ENCODE measurements at regions not wholly inside any gene's neighbourhood (a gene's known extent, or its start where the extent isn't known, plus 50 kb on each side); places are given as distances from the start of the nearest gene placed in this dataset.

DNA sequence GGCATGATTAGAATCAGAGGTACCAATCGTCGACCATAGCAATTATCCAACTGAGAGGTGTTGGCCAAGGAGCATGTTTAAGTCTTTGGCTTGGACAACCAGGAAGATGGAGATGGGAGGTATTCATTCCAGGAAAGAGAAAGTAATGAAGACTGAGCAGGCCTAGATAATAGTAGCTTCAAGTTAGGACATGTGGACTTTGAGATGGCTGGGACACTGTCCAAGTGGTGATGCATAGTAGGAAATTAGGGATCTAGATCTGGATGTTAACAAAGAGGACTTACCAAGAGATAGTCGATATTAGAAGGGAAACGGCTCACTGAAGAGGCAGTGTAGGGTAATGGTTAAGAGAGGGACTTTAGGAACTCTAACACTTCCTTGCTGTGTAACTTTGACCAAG, 266.7 kb downstream of the FAM76B start:
- H3K36me3 ChIP-seq = no peaks in the 10 kb centered on the region
- no peaks in the 10 kb centered on the region for H3K9me3 ChIP-seq
- 29% methylated on average over 4 of the region's 4 CpGs for WGBS
- TF ChIP-seq POLR2AphosphoS5 (IDR thresholded peaks at IDR 0.05) = no peak
- no peak for TF ChIP-seq POLR2A (IDR thresholded peaks at IDR 0.05)
- no peak for TF ChIP-seq CTCF (IDR thresholded peaks at IDR 0.05)
- TF ChIP-seq EP300 (IDR thresholded peaks at IDR 0.05) = no peak
- no peak overlapping the region for H3K27ac ChIP-seq
- DNase-seq (ENCODE audit: low spot score in 2 of 2) = no peak
- H3K27me3 ChIP-seq = no peaks in the 10 kb centered on the region
- no peak overlapping the region for H3K4me3 ChIP-seq
- peaks cover 15% of the 10 kb centered on the region for H3K4me1 ChIP-seq

DNA sequence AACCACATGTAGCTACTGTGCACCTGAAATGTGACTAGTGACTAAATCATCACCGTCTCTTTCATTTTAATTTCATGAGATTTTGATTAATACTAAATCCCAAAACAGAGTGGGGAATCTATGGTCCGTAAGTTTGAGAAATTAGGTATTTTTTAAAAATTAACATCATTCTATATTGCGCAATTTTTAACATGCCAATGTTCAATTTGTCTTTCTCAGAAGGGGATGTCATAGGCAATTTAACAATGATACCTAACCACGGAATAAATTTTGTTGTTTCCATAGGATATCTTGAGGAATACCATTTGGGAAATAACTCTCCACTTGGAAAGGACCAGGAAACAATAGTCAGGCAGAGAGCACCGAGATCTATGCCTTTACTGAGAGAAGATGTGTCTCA, 267.7 kb downstream of the FAM76B start:
- Histone ChIP-seq H3K27me3 (no peaks in the 10 kb centered on the region), H3K9me3 (no peaks in the 10 kb centered on the region), H3K27ac (no peak overlapping the region), H3K36me3 (no peaks in the 10 kb centered on the region), H3K4me3 (no peak overlapping the region), H3K4me1 (peaks cover 15% of the 10 kb centered on the region)
- DNase-seq (ENCODE audit: low spot score in 2 of 2) = no peak
- TF ChIP-seq CTCF (IDR thresholded peaks at IDR 0.05) (no peak), POLR2AphosphoS5 (IDR thresholded peaks at IDR 0.05) (no peak), EP300 (IDR thresholded peaks at IDR 0.05) (no peak), POLR2A (IDR thresholded peaks at IDR 0.05) (no peak)
- 94% methylated on average over 5 of the region's 5 CpGs for WGBS

DNA sequence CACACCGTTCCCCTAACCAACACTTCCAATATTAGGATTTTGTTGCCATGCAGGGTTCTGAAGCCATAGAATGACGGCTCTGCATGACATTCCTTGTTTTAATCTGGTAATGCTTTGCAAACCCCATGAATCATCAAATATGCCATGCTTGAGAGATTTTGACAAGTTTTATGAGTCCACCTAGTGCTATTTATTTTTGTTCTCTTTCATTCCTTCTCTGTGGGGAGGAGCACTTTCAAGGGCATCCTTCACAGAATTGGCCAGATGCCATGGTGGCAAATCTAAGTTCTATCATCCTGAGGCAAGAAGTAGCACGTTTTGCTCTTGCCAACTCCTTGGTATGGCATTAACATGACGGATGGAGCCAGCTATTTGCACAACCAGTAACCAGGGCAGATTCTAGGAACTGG, 268.4 kb downstream of the FAM76B start:
- Histone ChIP-seq H3K4me1 (peaks cover 17% of the 10 kb centered on the region), H3K4me3 (no peak overlapping the region), H3K36me3 (no peaks in the 10 kb centered on the region), H3K27ac (peak overlapping the region; percentile 22), H3K27me3 (no peaks in the 10 kb centered on the region), H3K9me3 (no peaks in the 10 kb centered on the region)
- DNase-seq (ENCODE audit: low spot score in 2 of 2) = no peak
- WGBS = 22% methylated on average over 4 of the region's 4 CpGs
- TF ChIP-seq EP300 (IDR thresholded peaks at IDR 0.05) (no peak), POLR2AphosphoS5 (IDR thresholded peaks at IDR 0.05) (no peak), POLR2A (IDR thresholded peaks at IDR 0.05) (no peak), CTCF (IDR thresholded peaks at IDR 0.05) (no peak)

DNA sequence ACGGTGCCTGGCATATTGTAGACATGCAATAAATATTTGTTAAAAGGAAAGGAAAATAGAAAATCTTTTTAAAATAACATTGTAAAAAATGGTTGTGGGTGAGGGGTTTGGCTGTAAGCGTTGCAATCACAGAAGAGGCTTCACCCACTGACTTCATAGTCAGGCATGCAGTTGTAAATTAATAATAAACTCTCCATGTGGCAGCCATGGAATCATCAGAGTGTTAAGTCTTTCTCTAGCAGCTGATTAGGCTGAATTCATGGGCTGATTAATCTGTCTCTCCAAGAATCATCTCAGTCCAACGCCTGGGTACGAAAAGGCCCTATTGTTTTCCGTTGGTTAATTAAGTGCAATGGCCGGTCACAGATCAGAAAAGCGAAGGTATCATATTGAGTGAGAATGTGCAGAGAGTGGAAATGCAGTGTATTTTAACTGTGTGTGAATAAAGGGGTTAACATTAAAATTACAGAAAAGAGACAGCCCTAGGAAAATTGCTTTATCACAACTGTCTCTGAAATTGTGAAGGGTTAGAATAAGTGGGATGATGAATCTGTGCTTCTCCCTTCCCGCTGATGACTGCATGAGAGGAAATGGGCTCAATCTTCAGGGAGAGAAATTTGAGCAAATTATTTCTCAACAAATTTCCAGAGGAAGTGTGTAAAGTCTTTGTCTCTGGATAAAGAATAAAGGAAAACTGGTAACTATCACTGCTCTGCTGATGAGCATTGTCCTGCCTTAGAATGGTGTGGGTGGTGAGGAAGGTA, 269.0 kb downstream of the FAM76B start:
- no peak overlapping the region for H3K4me3 ChIP-seq
- no peak for DNase-seq (ENCODE audit: low spot score in 2 of 2)
- H3K4me1 ChIP-seq = peaks cover 17% of the 10 kb centered on the region
- H3K27ac ChIP-seq = no peak overlapping the region
- H3K27me3 ChIP-seq = no peaks in the 10 kb centered on the region
- 76% methylated on average over 8 of the region's 8 CpGs for WGBS
- H3K9me3 ChIP-seq = no peaks in the 10 kb centered on the region
- TF ChIP-seq EP300 (IDR thresholded peaks at IDR 0.05) (no peak), CTCF (IDR thresholded peaks at IDR 0.05) (no peak), POLR2AphosphoS5 (IDR thresholded peaks at IDR 0.05) (no peak), POLR2A (IDR thresholded peaks at IDR 0.05) (no peak)
- no peaks in the 10 kb centered on the region for H3K36me3 ChIP-seq

- DNase-seq (ENCODE audit: low spot score in 2 of 2) = no peak
- H3K27me3 ChIP-seq = no peaks in the 10 kb centered on the region
- no peak overlapping the region for H3K27ac ChIP-seq
- peaks cover 17% of the 10 kb centered on the region for H3K4me1 ChIP-seq
- H3K9me3 ChIP-seq = no peaks in the 10 kb centered on the region
- no peak overlapping the region for H3K4me3 ChIP-seq
- H3K36me3 ChIP-seq = no peaks in the 10 kb centered on the region
- WGBS = 93% methylated on average over 4 of the region's 4 CpGs
- TF ChIP-seq POLR2AphosphoS5 (IDR thresholded peaks at IDR 0.05) (no peak), EP300 (IDR thresholded peaks at IDR 0.05) (no peak), CTCF (IDR thresholded peaks at IDR 0.05) (no peak), POLR2A (IDR thresholded peaks at IDR 0.05) (no peak)
Measured at GRCh38 chr11:95519912-95520311, 269.7 kb downstream of the FAM76B start.
